PC-3 (cell line): ENCODE measurements at regions not wholly inside any gene's neighbourhood (a gene's known extent, or its start where the extent isn't known, plus 50 kb on each side); places are given as distances from the start of the nearest gene placed in this dataset.
"Not testable (repeated sequence)": the region's sequence is repeated elsewhere in the genome, so short reads cannot be mapped to it uniquely, and the experiment has no call there.

ENCODE experiments used
- EZH2 ChIP-seq: fragments of 300-600 bp; sonication (generic); IDR thresholded peaks from one replicate; pipeline ENCODE4 v1.6.1; 2017; ENCODE audit warnings: antibody characterized with exemption, mild to moderate bottlenecking, low read length; ENCODE audit not compliant: unreplicated experiment
- EZH2phosphoT487 ChIP-seq: fragments of 300-600 bp; sonication (generic); IDR thresholded peaks from 2 replicates; pipeline ENCODE4 v1.6.1; 2018; ENCODE audit warnings: mild to moderate bottlenecking, antibody characterized with exemption, low read length, borderline replicate concordance
- TF ChIP-seq, protein P1 (sequence below): fragments of 300-600 bp; sonication (generic); conservative IDR thresholded peaks from 2 replicates; pipeline ENCODE4 v1.5.1; 2017; ENCODE audit warnings: antibody characterized with exemption, low read depth, mild to moderate bottlenecking, low read length

DNA sequence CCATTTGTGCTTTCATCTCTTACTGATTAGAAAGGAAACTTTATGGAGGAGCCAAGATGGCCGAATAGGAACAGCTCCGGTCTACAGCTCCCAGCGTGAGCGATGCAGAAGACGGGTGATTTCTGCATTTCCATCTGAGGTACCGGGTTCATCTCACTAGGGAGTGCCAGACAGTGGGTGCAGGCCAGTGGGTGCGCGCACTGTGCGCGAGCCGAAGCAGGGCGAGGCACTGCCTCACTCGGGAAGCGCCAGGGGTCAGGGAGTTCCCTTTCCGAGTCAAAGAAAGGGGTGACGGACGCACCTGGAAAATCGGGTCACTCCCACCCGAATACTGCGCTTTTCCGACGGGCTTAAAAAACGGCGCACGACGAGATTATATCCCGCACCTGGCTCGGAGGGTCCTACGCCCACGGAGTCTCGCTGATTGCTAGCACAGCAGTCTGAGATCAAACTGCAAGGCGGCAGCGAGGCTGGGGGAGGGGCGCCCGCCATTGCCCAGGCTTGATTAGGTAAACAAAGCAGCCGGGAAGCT lies 63.5 kb upstream of the SH3GL3 start:
- TF ChIP-seq, protein P1, sequence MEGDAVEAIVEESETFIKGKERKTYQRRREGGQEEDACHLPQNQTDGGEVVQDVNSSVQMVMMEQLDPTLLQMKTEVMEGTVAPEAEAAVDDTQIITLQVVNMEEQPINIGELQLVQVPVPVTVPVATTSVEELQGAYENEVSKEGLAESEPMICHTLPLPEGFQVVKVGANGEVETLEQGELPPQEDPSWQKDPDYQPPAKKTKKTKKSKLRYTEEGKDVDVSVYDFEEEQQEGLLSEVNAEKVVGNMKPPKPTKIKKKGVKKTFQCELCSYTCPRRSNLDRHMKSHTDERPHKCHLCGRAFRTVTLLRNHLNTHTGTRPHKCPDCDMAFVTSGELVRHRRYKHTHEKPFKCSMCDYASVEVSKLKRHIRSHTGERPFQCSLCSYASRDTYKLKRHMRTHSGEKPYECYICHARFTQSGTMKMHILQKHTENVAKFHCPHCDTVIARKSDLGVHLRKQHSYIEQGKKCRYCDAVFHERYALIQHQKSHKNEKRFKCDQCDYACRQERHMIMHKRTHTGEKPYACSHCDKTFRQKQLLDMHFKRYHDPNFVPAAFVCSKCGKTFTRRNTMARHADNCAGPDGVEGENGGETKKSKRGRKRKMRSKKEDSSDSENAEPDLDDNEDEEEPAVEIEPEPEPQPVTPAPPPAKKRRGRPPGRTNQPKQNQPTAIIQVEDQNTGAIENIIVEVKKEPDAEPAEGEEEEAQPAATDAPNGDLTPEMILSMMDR = not testable (repeated sequence)
- not testable (repeated sequence) for TF ChIP-seq EZH2, EZH2phosphoT487
